ENCODE measurements at regions not wholly inside any gene's neighbourhood (a gene's known extent, or its start where the extent isn't known, plus 50 kb on each side); places are given as distances from the start of the nearest gene placed in this dataset.

GRCh38 chr2:733001-733400 lies 55.8 kb upstream of the TMEM18 start:
- TF ChIP-seq EP300 (IDR thresholded peaks at IDR 0.05; ENCODE audit: borderline replicate concordance) (no peak), EGR1 (IDR thresholded peaks at IDR 0.05) (no peak), CEBPB (IDR thresholded peaks at IDR 0.05) (no peak), CREB1 (IDR thresholded peaks at IDR 0.05; ENCODE audit: low read depth) (no peak), RAD21 (IDR thresholded peaks at IDR 0.05; ENCODE audit: low read depth) (no peak), MAX (IDR thresholded peaks at IDR 0.05) (no peak), YY1 (IDR thresholded peaks at IDR 0.05; ENCODE audit: low read depth) (no peak), REST (IDR thresholded peaks at IDR 0.05; ENCODE audit: low read depth) (no peak), ZBTB7A (IDR thresholded peaks at IDR 0.05; ENCODE audit: low read depth) (no peak), TAF1 (IDR thresholded peaks at IDR 0.05; ENCODE audit: low read depth) (no peak)
